HG03439 (cell line): ENCODE measurements at regions not wholly inside any gene's neighbourhood (a gene's known extent, or its start where the extent isn't known, plus 50 kb on each side); places are given as distances from the start of the nearest gene placed in this dataset.
"Not testable (repeated sequence)": the region's sequence is repeated elsewhere in the genome, so short reads cannot be mapped to it uniquely, and the experiment has no call there.

Source experiments
- ATAC-seq: cut with Tn5 transposase; IDR thresholded peaks from one replicate; pipeline ENCODE4 v1.9.1; 2021; ENCODE audit warnings: mild to moderate bottlenecking, moderate library complexity; ENCODE audit not compliant: unreplicated experiment

- ATAC-seq, result no peak
Measured at GRCh38 chr4:166153548-166153947, 280.5 kb downstream of the TLL1 start.

GRCh38 chr4:166162327-166162726 is 289.3 kb downstream of the TLL1 start:
- no peak for ATAC-seq

- peak; percentile 97 for ATAC-seq
Measured at GRCh38 chr4:166165829-166166420, 292.9 kb downstream of the TLL1 start.

GRCh38 chr4:166169111-166169510 is 296.1 kb downstream of the TLL1 start:
- peak; percentile 43 for ATAC-seq

GRCh38 chr4:166172619-166173018 is 299.6 kb downstream of the TLL1 start:
- ATAC-seq, result no peak

- no peak for ATAC-seq
Measured at GRCh38 chr4:166174717-166175490, 301.9 kb downstream of the TLL1 start.

GRCh38 chr4:166182145-166182544 is 309.1 kb downstream of the TLL1 start:
- no peak for ATAC-seq

- no peak for ATAC-seq
Measured at GRCh38 chr4:166195101-166195500, 322.1 kb downstream of the TLL1 start.

GRCh38 chr4:166197166-166197565 is 324.1 kb downstream of the TLL1 start:
- ATAC-seq, result no peak

GRCh38 chr4:166198041-166198440 is 325.0 kb downstream of the TLL1 start:
- ATAC-seq, result no peak

GRCh38 chr4:166198516-166199310 is 325.7 kb downstream of the TLL1 start:
- ATAC-seq, result no peak

GRCh38 chr4:166202991-166203390 is 330.0 kb downstream of the TLL1 start:
- no peak for ATAC-seq

GRCh38 chr4:166212326-166212725 is 339.3 kb downstream of the TLL1 start:
- ATAC-seq, result not testable (repeated sequence)

- no peak for ATAC-seq
Measured at GRCh38 chr4:166222271-166222670, 349.2 kb downstream of the TLL1 start.

- no peak for ATAC-seq
Measured at GRCh38 chr4:166228112-166228511, 355.1 kb downstream of the TLL1 start.

- ATAC-seq, result no peak
Measured at GRCh38 chr4:166229799-166230198, 356.8 kb downstream of the TLL1 start.

- ATAC-seq, result no peak
Measured at GRCh38 chr4:166230841-166231240, 357.8 kb downstream of the TLL1 start.

- ATAC-seq, result no peak
Measured at GRCh38 chr4:166239354-166239753, 366.3 kb downstream of the TLL1 start.

GRCh38 chr4:166252487-166253402 is 379.7 kb downstream of the TLL1 start:
- no peak for ATAC-seq

GRCh38 chr4:166257276-166257675 is 384.2 kb downstream of the TLL1 start:
- no peak for ATAC-seq

GRCh38 chr4:166257891-166258290 is 384.9 kb downstream of the TLL1 start:
- no peak for ATAC-seq
